ENCODE measurements at regions not wholly inside any gene's neighbourhood (a gene's known extent, or its start where the extent isn't known, plus 50 kb on each side); places are given as distances from the start of the nearest gene placed in this dataset.

DNA sequence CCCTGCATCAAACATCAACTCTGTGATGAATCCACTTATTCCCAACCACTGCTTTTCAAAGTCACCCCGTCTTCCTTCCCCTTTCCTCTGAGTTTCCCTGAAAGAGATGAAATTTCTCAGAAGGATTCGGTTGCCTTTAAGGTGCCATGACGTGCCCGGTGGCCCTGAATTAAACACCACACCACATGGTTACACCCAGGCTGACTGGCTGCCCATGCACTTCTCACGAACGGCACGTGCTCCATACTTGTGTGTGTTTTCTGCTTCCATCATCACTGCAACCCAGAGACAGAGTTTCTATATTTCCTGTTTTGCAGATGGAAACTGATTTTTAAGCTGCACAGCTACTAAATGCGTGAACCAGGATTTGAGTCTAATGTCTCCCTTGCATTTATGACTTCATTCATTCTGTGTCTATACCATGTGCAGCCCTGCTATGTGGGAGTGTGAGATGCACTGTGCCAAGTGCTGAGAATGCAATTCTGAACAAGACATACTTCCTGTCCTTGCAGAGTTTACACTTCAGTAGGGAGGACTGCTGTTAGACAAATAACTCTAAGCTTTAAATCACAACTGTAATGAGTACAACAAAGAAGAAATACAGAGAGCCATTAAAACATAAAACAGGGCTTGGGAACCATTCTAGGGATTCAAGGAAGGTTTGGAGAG, 162.9 kb downstream of the NXNL2 start:
- DNase-seq, result no peak

DNA sequence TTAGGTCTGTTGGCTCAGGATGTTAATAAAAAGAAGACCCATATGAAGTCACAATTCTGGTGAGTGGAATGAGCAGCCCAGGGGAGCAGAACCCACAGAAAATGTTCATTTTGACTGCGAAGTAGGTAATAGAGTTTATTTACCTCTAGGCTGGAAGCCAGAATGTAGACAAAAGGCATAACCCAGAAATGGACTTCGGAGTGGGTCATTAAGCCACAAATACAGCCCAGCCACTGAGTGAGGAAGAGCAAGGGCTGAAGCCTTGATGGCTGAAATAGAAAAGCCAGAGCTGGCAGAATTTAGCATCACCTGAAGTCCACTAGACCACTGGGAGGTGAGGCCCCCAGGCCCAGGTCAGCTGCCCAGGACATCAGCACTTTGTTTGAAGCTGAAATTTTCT, 168.0 kb downstream of the NXNL2 start:
- no peak for DNase-seq

DNA sequence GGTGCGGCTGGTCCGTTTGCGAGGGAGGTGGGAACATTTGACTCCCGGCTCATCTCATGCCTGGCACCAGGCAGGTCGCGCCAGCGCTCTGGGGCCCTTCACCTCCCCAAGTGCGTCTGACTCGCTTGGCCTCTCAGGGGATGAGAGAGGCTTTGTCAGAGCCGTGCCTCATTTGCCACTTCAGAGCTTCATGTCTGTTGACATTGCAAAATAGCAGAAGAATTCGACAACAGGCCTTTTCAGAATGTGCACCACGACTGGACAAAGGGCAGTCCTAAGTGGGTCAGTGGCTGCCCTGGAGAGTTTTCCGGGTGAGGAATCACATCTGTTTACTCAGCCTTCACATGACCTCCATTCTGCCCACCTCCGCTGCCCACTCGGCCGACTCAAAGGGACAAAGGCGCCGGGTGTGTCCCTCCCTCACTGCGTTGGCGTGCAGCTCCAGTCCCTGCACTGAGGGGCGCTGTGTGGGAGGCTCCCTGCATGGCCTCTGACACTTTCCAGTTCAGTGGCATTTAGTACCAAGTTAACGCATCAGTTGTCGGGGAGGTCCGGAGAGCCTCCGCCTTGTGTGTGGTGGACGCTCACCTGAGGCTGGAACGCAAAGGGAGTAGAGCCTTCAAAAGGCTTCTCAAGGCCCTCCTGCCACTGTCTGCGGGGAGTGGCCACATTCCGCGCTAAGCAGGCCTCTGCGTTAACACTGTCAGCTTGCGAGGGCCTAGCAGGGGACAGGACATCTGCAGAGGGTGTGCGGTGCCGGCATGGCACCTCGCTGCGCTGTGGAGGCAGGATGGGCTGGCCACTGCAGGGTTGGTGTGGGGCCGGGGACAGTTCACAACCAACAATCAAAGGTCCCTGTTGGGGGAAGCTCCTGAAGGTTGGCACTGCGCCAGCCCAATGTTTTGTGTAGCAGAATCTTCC, 171.5 kb downstream of the NXNL2 start:
- no peak for DNase-seq

DNA sequence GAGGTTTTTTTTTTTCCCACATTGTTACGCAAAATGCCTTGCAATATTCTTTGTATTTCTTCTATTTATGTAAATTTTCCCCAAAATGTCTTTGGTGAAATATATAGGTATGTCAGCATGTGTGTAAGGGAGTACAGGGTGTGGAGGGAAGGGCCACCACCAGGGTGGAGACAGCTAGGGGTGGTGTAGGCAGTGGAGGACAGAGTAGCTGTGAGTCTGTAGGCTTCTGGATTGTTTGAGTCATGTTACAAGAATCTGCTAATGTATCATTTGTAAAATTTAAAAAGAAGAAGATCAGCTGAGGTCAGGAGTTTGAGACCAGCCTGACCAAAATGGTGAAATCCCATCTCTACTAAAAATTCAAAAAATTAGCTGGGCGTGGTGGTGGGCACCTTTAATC, 175.5 kb downstream of the NXNL2 start:
- no peak for DNase-seq

- no peak for DNase-seq
Measured at GRCh38 chr9:88711719-88712118, 176.7 kb downstream of the NXNL2 start.

DNA sequence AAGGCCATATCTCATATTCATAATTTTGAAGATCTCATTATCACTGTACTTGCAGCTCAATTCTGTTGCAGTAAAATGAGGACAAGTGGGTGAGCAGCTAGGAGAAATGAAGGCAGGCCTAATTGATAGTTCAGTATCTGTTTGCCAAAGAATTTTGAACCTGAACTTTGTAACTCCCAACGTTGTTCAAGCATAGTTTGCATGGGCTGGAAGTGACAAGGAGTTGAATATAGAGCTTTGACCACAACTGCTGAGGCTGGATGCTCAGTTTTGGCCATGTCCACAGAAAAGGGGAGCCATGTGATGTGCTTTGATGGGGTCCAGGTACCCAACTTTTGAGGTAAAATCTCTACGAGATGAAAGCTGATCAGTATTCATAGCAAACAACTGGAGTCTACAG, 177.5 kb downstream of the NXNL2 start:
- DNase-seq, result no peak

DNA sequence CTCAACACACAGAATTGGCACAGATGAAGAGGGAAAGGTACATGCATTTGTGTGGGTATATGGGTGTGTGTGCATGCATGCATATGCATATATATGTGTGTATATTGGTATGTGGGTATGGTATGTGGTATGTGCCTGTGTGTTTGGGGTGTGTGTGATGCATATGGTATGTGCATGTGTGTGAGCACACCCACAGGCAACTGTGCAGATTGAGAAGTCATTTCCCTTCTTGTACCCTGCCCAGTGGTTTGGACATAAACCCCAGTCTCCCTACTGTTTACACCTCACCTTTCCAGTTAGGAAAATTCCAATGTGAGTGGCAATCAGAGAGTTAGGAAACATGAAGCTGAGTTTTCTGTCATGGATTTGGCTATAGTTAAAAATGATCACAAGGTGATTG, 178.0 kb downstream of the NXNL2 start:
- DNase-seq, result no peak

DNA sequence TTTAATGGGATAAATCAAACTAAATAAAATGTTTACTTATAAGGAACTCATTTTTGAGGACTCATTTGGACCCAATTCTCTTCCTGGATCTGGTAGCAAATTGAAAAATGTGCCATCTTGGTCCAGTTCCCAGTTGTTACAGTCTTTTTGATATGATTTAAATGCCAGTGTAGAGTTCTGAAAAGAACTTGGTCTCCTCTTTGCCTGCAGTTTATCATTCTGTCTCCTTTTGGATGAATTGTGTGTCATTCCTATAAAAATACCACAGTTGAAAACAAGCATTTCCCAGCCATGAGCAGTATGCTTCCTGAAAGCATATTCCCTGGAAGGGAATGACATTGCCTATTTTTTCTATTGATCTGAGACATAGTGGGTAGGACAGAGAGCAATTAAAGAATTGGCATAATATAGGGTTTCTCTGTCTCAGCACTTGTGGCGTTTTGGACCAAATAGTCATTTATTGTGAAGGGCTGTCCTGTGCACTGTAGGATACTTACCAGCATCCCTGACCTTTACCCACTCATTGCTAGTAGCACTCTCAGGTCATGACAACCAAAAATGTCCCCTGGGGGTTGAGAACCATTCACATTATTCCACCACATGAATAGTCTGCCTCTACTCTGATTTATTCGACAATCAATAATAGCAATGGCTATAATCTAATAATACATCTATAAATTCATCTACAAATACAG, 181.8 kb downstream of the NXNL2 start:
- DNase-seq, result no peak

GRCh38 chr9:88721025-88721424, 186.0 kb downstream of the NXNL2 start:
- DNase-seq, result no peak

DNA sequence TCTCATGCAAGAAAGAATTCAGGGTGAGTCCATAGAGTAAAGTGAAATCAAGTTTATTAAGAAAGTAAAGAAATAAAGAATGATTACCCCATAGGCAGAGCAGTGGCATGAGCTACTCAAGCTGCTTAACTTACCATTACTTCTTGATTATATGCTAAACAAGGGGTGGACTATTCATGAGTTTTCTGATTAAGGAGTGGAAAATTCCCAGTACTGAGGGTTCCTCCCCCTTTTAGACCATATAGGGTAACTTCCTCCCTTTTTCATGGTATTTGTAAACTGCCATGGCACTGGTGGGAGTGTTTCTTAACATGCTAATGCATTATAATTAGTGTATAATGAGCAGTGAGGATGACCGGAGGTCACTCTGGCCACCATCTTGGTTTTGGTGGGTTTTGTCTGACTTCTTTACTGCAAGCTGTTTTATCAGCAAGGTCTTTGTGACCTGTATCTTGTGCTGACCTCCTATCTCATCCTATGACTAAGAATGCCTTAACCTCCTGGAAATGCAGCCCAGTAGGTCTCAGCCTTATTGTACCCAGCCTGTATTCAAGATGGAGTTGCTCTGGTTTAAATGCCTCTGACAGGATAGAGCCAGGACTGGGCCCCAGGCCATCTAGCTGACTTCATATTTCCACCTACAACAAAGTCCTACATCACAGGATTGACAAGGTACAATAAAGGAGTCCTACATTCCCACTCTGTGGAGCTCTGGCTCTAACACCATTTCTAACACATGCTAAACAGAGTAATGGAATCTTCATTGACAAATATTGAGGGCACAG, 186.7 kb downstream of the NXNL2 start:
- no peak for DNase-seq

DNA sequence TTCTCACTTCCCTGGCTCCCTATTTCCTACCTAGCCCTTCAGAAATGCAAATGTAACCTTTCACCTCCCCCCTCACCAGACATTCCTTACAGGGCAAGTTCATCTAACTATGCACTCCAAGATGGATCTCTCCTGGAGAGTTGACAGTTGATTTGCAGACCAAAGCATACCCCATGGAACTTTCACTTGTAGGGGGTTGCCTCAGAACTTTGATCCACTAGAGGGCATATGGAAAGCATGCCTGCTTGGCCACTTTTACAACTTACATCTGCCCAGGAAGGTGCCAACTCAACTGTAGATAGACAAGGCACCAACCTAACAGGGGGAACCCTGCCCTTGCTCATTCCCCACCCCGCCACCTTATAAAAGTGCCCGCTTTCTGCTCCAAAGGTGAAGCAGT, 187.8 kb downstream of the NXNL2 start:
- no peak for DNase-seq

GRCh38 chr9:88723751-88724150, 188.8 kb downstream of the NXNL2 start:
- DNase-seq, result no peak

DNA sequence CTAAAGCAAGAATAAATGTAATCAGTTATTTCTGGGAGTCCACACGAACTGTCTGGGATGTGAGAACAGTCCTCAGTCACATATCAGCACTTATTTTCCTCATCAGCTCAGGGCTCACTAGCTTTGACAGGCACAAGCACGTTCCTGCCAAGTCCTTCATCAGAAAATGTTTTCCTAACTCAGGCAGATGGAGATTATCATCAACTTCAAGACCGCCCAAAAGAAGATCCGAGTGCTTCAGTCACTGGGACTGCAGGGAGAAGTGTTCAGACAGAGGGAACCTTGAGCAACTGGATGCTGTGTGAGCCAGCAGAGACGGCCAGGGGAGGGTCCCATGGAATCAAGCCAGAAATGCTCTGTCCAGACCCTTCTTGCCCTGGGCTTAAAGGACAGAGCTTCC, 189.4 kb downstream of the NXNL2 start:
- no peak for DNase-seq

DNA sequence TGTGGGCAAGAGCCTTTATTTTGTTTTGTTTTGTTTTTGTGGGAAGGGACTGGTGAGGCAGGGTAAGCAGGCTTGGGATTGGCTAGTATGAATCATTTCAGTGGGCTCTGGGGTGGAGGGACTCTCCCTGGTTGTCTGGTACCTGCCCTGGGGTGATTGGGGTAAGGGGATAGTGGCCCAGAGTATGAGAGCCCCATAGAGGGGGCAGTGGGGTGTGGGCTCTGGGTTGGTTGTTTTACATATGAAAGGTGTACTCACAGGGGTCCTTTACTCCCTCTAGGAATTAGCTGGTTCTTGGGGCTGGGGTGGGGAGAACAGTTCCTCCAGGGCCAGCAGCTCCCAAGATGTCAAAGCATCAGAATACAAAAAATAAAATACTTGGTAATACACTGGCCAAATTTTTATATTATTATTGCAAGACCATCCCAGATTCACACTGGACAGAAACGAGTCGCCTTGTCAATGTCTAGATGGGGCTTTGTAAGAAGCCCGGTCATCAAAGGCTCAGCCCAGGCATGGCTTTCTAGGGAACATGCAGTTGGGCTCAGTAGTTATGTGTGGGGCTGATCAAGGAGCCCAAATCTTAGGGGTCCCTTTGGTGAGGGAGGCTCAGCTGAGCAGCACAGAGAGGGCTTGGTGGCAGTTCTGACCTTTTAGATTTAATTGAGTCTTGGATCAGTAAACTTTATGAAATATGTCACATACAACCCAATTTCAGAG, 190.5 kb downstream of the NXNL2 start:
- DNase-seq, result no peak

GRCh38 chr9:88726803-88727202, 191.8 kb downstream of the NXNL2 start:
- DNase-seq, result no peak

- DNase-seq, result no peak
Measured at GRCh38 chr9:88730780-88731179, 195.8 kb downstream of the NXNL2 start.

- no peak for DNase-seq
Measured at GRCh38 chr9:88732128-88732527, 197.2 kb downstream of the NXNL2 start.

- DNase-seq, result no peak
Measured at GRCh38 chr9:88733651-88734421, 198.9 kb downstream of the NXNL2 start.

- DNase-seq, result no peak
Measured at GRCh38 chr9:88734527-88734926, 199.5 kb downstream of the NXNL2 start.

DNA sequence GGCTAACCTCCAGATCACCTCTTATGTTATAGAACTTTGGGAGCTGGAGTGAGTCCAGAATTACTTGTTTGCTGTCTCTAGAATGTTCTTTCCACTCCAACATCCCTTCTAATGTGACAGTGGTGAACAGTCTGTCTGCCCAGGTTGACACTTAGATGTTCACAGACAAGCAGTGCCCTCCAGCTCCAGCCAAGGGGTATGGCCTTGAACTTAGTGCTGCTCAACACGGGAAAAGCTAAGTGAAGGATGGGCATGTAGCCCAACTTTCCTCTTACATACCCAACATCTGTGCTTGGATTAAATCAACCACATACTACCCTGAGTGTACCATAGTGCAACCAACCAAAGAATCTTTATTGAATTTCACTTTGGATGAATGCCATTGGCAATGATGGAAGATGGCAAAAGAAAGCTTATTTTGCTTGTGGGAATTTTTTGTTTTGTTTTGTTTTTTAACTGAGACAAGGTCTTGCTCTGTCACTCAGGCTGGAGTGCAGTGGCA, 201.2 kb downstream of the NXNL2 start:
- no peak for DNase-seq

GRCh38 chr9:88737031-88737430, 202.1 kb downstream of the NXNL2 start:
- no peak for DNase-seq

All from activated effector memory CD4-positive, alpha-beta T cell treated with anti-CD3 and anti-CD28 coated beads, Interleukin-2, amount 50 U/mL, for 16 hours (primary cell).